ENCODE measurements at regions not wholly inside any gene's neighbourhood (a gene's known extent, or its start where the extent isn't known, plus 50 kb on each side); places are given as distances from the start of the nearest gene placed in this dataset.

- Histone ChIP-seq H3K36me3 (ENCODE audit: control insufficient read depth, insufficient read depth, low read length) (no peaks in the 10 kb centered on the region), H3K27ac (no peak overlapping the region), H3K4me1 (peaks cover 23% of the 10 kb centered on the region), H3K79me2 (no peaks in the 10 kb centered on the region), H3K4me2 (ENCODE audit: low read length) (no peak overlapping the region), H3K9ac (no peak overlapping the region), H3K27me3 (ENCODE audit: control insufficient read depth, insufficient read depth, low read length) (no peaks in the 10 kb centered on the region), H3K9me3 (ENCODE audit: control insufficient read depth, low read length) (no peaks in the 10 kb centered on the region), H3K4me3 (ENCODE audit: low read depth, low read length) (no peak overlapping the region), H2AFZ (no peak overlapping the region)
- no peak for TF ChIP-seq CTCF (IDR thresholded peaks at IDR 0.05)
Measured at GRCh38 chr2:8204711-8205110, 477.1 kb upstream of the ID2 start.

- no peak overlapping the region for H3K4me3 ChIP-seq (ENCODE audit: low read depth, low read length)
- TF ChIP-seq CTCF (IDR thresholded peaks at IDR 0.05), result no peak
- no peak overlapping the region for H3K4me2 ChIP-seq (ENCODE audit: low read length)
- no peak overlapping the region for H2AFZ ChIP-seq
- no peaks in the 10 kb centered on the region for H3K79me2 ChIP-seq
- H3K9ac ChIP-seq, result no peak overlapping the region
- no peak overlapping the region for H3K27ac ChIP-seq
- no peaks in the 10 kb centered on the region for H3K36me3 ChIP-seq (ENCODE audit: control insufficient read depth, insufficient read depth, low read length)
- no peaks in the 10 kb centered on the region for H3K4me1 ChIP-seq
- H3K9me3 ChIP-seq (ENCODE audit: control insufficient read depth, low read length), result no peaks in the 10 kb centered on the region
- no peaks in the 10 kb centered on the region for H3K27me3 ChIP-seq (ENCODE audit: control insufficient read depth, insufficient read depth, low read length)
Measured at GRCh38 chr2:8209494-8209893, 472.4 kb upstream of the ID2 start.

- no peaks in the 10 kb centered on the region for H3K4me1 ChIP-seq
- H2AFZ ChIP-seq, result no peak overlapping the region
- no peaks in the 10 kb centered on the region for H3K79me2 ChIP-seq
- no peaks in the 10 kb centered on the region for H3K27me3 ChIP-seq (ENCODE audit: control insufficient read depth, insufficient read depth, low read length)
- no peak overlapping the region for H3K4me3 ChIP-seq (ENCODE audit: low read depth, low read length)
- H3K4me2 ChIP-seq (ENCODE audit: low read length), result no peak overlapping the region
- no peak overlapping the region for H3K27ac ChIP-seq
- no peaks in the 10 kb centered on the region for H3K9me3 ChIP-seq (ENCODE audit: control insufficient read depth, low read length)
- no peak overlapping the region for H3K9ac ChIP-seq
- TF ChIP-seq CTCF (IDR thresholded peaks at IDR 0.05), result no peak
- H3K36me3 ChIP-seq (ENCODE audit: control insufficient read depth, insufficient read depth, low read length), result no peaks in the 10 kb centered on the region
Measured at GRCh38 chr2:8211384-8211783, 470.5 kb upstream of the ID2 start.

GRCh38 chr2:8212239-8212638 lies 469.6 kb upstream of the ID2 start:
- Histone ChIP-seq H3K4me1 (no peaks in the 10 kb centered on the region), H3K27ac (no peak overlapping the region), H3K9me3 (ENCODE audit: control insufficient read depth, low read length) (no peaks in the 10 kb centered on the region), H2AFZ (no peak overlapping the region), H3K4me3 (ENCODE audit: low read depth, low read length) (no peak overlapping the region), H3K4me2 (ENCODE audit: low read length) (no peak overlapping the region), H3K27me3 (ENCODE audit: control insufficient read depth, insufficient read depth, low read length) (no peaks in the 10 kb centered on the region), H3K36me3 (ENCODE audit: control insufficient read depth, insufficient read depth, low read length) (no peaks in the 10 kb centered on the region), H3K9ac (no peak overlapping the region), H3K79me2 (no peaks in the 10 kb centered on the region)
- no peak for TF ChIP-seq CTCF (IDR thresholded peaks at IDR 0.05)

GRCh38 chr2:8214036-8214615 lies 467.7 kb upstream of the ID2 start:
- Histone ChIP-seq H3K9ac (no peak overlapping the region), H3K4me2 (ENCODE audit: low read length) (no peak overlapping the region), H3K79me2 (no peaks in the 10 kb centered on the region), H3K27ac (no peak overlapping the region), H2AFZ (no peak overlapping the region), H3K27me3 (ENCODE audit: control insufficient read depth, insufficient read depth, low read length) (no peaks in the 10 kb centered on the region), H3K4me3 (ENCODE audit: low read depth, low read length) (no peak overlapping the region), H3K9me3 (ENCODE audit: control insufficient read depth, low read length) (no peaks in the 10 kb centered on the region), H3K36me3 (ENCODE audit: control insufficient read depth, insufficient read depth, low read length) (no peaks in the 10 kb centered on the region), H3K4me1 (no peaks in the 10 kb centered on the region)
- TF ChIP-seq CTCF (IDR thresholded peaks at IDR 0.05), result no peak

All from parathyroid adenoma (tissue), 2 donors.